ENCODE measurements at regions not wholly inside any gene's neighbourhood (a gene's known extent, or its start where the extent isn't known, plus 50 kb on each side); places are given as distances from the start of the nearest gene placed in this dataset.

DNA sequence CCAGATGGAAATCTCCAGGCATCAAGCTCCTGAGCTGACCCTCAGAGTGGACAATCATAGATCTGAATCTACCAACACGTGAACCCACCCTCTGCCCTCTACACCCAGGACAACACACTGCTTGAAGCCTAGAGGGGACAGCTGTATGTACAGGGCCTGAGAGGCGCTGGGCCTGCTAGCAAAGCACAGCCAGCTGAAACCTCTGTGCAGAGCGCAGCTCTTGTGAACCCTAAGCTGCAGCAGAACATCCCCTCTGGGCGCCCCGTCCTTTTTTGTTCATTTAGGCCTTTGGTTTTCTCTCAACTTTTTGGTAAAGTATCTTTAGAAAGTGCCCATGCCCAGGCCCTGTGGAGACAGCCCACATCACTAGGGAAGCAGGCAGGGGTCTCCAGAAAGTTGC, 62.4 kb upstream of the SPTLC1 start:
- H2AFZ ChIP-seq (ENCODE audit: low read depth, low read length) = no peak overlapping the region
- FAIRE-seq (no peak), DNase-seq (ENCODE audit: low read depth, low spot score) (no peak)
- no peaks in the 10 kb centered on the region for H3K36me3 ChIP-seq (ENCODE audit: control insufficient read depth in 2 of 2, extremely low read depth in 1 of 2, insufficient read depth in 2 of 2, low read length in 2 of 2)
- H3K27ac ChIP-seq (ENCODE audit: insufficient read depth, low read depth, low read length) = no peak overlapping the region
- H3K27me3 ChIP-seq (ENCODE audit: control insufficient read depth in 2 of 2, insufficient read depth in 2 of 2, low read length in 2 of 2) = peaks cover 0 to 5% of the 10 kb centered on the region in 2 experiments
- dilution Hi-C loops (cut with MboI; ENCODE audit: extremely low pct_ligation_motif_present, low sequenced_read_pairs) = no loop called here
- H3K9me1 ChIP-seq (replicated peaks; ENCODE audit: control insufficient read depth, extremely low read depth, insufficient read depth, low read length) = no peaks in the 10 kb centered on the region
- POLR2A ChIA-PET = no interaction called here
- H3K9me3 ChIP-seq (replicated peaks; ENCODE audit: control insufficient read depth, insufficient read depth, low read length) = no peaks in the 10 kb centered on the region
- no peaks in the 10 kb centered on the region for H3K4me1 ChIP-seq (ENCODE audit: control insufficient read depth, extremely low read depth, insufficient read depth, low read length)
- CTCF ChIA-PET = interaction anchor here (1.9 kb wide), 1 partner anchor 37 kb away, joined by 6 read pairs; no protein-coding TSS in a partner anchor
- TF ChIP-seq, protein P1, sequence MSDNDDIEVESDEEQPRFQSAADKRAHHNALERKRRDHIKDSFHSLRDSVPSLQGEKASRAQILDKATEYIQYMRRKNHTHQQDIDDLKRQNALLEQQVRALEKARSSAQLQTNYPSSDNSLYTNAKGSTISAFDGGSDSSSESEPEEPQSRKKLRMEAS (IDR thresholded peaks at IDR 0.05; ENCODE audit: insufficient read depth, insufficient read length) = no peak
- no peak for TF ChIP-seq CTCF (IDR thresholded peaks at IDR 0.05; ENCODE audit: extremely low read depth in 1 of 2, insufficient read depth in 1 of 2, low read depth in 1 of 2, low read length in 2 of 2)
- no peak overlapping the region for H3K4me3 ChIP-seq (replicated peaks in 1 of 3; ENCODE audit: insufficient read depth in 1 of 3, low read depth in 1 of 3, low read length in 3 of 3)
- BruUV-seq (replicated peaks) = no TSS peak
- no peaks in the 10 kb centered on the region for H3K79me2 ChIP-seq (ENCODE audit: control insufficient read depth, insufficient read depth, low read length)
- intact Hi-C loops (cut with micrococcal nuclease) = no loop called here
- no peak overlapping the region for H3K4me2 ChIP-seq (ENCODE audit: insufficient read depth, low read length)
- no peaks in the 10 kb centered on the region for H4K20me1 ChIP-seq (replicated peaks; ENCODE audit: control insufficient read depth, extremely low read depth, insufficient read depth, low read length)
- H3K9ac ChIP-seq (replicated peaks; ENCODE audit: extremely low read depth, insufficient read depth, low read length) = no peak overlapping the region

- intact Hi-C loops (cut with micrococcal nuclease) = no loop called here
- dilution Hi-C loops (cut with MboI; ENCODE audit: extremely low pct_ligation_motif_present, low sequenced_read_pairs) = no loop called here
- Histone ChIP-seq H3K4me2 (ENCODE audit: insufficient read depth, low read length) (no peak overlapping the region), H3K27me3 (ENCODE audit: control insufficient read depth in 2 of 2, insufficient read depth in 2 of 2, low read length in 2 of 2) (peaks cover 0 to 5% of the 10 kb centered on the region in 2 experiments), H2AFZ (ENCODE audit: low read depth, low read length) (no peak overlapping the region), H3K4me3 (replicated peaks in 1 of 3; ENCODE audit: insufficient read depth in 1 of 3, low read depth in 1 of 3, low read length in 3 of 3) (no peak overlapping the region), H3K79me2 (ENCODE audit: control insufficient read depth, insufficient read depth, low read length) (no peaks in the 10 kb centered on the region), H3K4me1 (ENCODE audit: control insufficient read depth, extremely low read depth, insufficient read depth, low read length) (no peaks in the 10 kb centered on the region), H3K9ac (replicated peaks; ENCODE audit: extremely low read depth, insufficient read depth, low read length) (no peak overlapping the region), H3K9me3 (replicated peaks; ENCODE audit: control insufficient read depth, insufficient read depth, low read length) (no peaks in the 10 kb centered on the region), H4K20me1 (replicated peaks; ENCODE audit: control insufficient read depth, extremely low read depth, insufficient read depth, low read length) (no peaks in the 10 kb centered on the region), H3K9me1 (replicated peaks; ENCODE audit: control insufficient read depth, extremely low read depth, insufficient read depth, low read length) (no peaks in the 10 kb centered on the region), H3K36me3 (ENCODE audit: control insufficient read depth in 2 of 2, extremely low read depth in 1 of 2, insufficient read depth in 2 of 2, low read length in 2 of 2) (no peaks in the 10 kb centered on the region), H3K27ac (ENCODE audit: insufficient read depth, low read depth, low read length) (no peak overlapping the region)
- no TSS peak for BruUV-seq (replicated peaks)
- FAIRE-seq = no peak
- TF ChIP-seq MYC (IDR thresholded peaks at IDR 0.05; ENCODE audit: low read depth, low read length) = no peak
- TF ChIP-seq JUN (IDR thresholded peaks at IDR 0.05; ENCODE audit: borderline replicate concordance, insufficient read depth, insufficient read length, low read depth) = no peak
- no peak for TF ChIP-seq POLR2AphosphoS5 (IDR thresholded peaks at IDR 0.05; ENCODE audit: insufficient read depth, low read depth, low read length)
- TF ChIP-seq, protein P1 (IDR thresholded peaks at IDR 0.05; ENCODE audit: insufficient read depth, insufficient read length) = no peak
- no peak for TF ChIP-seq GATA2 (IDR thresholded peaks at IDR 0.05; ENCODE audit: insufficient read depth, insufficient read length, low read depth, low read length)
- TF ChIP-seq CTCF (IDR thresholded peaks at IDR 0.05; ENCODE audit: extremely low read depth in 1 of 2, insufficient read depth in 1 of 2, low read depth in 1 of 2, low read length in 2 of 2) = no peak
- no peak for TF ChIP-seq FOS (IDR thresholded peaks at IDR 0.05; ENCODE audit: borderline replicate concordance, insufficient read depth, low read length)
- TF ChIP-seq POLR2A (IDR thresholded peaks at IDR 0.05; ENCODE audit: low read depth, low read length) = no peak
- no peak for TF ChIP-seq EZH2 (IDR thresholded peaks at IDR 0.05; ENCODE audit: borderline replicate concordance, low read depth, low read length, severe bottlenecking)
- CTCF ChIA-PET = interaction anchor here (1.3 to 1.7 kb wide), 2 partner anchors 16 to 36 kb away, joined by 3 to 9 read pairs; no protein-coding TSS in a partner anchor
- POLR2A ChIA-PET = no interaction called here
- DNase-seq (ENCODE audit: low read depth, low spot score) = no peak
Observed at GRCh38 chr9:92176800-92177185, 61.6 kb upstream of the SPTLC1 start.

All from endothelial cell of umbilical vein (primary cell).